ENCODE measurements at regions not wholly inside any gene's neighbourhood (a gene's known extent, or its start where the extent isn't known, plus 50 kb on each side); places are given as distances from the start of the nearest gene placed in this dataset.

GRCh38 chr2:121972203-121972602 lies 216.8 kb downstream of the TSN start:
- no peaks in the 10 kb centered on the region for H3K4me1 ChIP-seq (replicated peaks; ENCODE audit: insufficient read depth)
- H4K20me1 ChIP-seq (ENCODE audit: insufficient read depth), result no peaks in the 10 kb centered on the region
- intact Hi-C loops (cut with micrococcal nuclease; ENCODE audit: unreplicated experiment), result no loop called here
- H3K4me2 ChIP-seq, result no peak overlapping the region
- peaks cover 59% of the 10 kb centered on the region for H3K27me3 ChIP-seq (ENCODE audit: insufficient read depth, low read depth)
- no peak overlapping the region for H2AFZ ChIP-seq
- no TSS peak for BruUV-seq (replicated peaks)
- no peak for DNase-seq
- no peak for TF ChIP-seq EZH2 (IDR thresholded peaks at IDR 0.05; ENCODE audit: low read depth)
- TF ChIP-seq CTCF (conservative IDR thresholded peaks at IDR 0.05), result no peak
- H3K27ac ChIP-seq, result no peak overlapping the region
- H3K36me3 ChIP-seq (ENCODE audit: low read depth), result no peaks in the 10 kb centered on the region
- POLR2A ChIA-PET (ENCODE audit: unreplicated experiment), result no interaction called here
- H3K4me3 ChIP-seq, result no peak overlapping the region
- CTCF ChIA-PET, result interaction anchor here (0.6 kb wide), 1 partner anchor 140 kb away, joined by 5 read pairs; no protein-coding TSS in a partner anchor
- no peaks in the 10 kb centered on the region for H3F3A ChIP-seq (ENCODE audit: insufficient read depth, low read depth)
- no peaks in the 10 kb centered on the region for H3K9me3 ChIP-seq (ENCODE audit: insufficient read depth, low read depth)
- no peaks in the 10 kb centered on the region for H3K79me2 ChIP-seq (ENCODE audit: low read depth)
- H3K9me2 ChIP-seq (ENCODE audit: insufficient read depth), result no peaks in the 10 kb centered on the region

- H3K9me3 ChIP-seq (ENCODE audit: insufficient read depth, low read depth), result no peaks in the 10 kb centered on the region
- peak overlapping the region; percentile 55; the same call in 1 of the 2 replicates for H2AFZ ChIP-seq
- H3K27me3 ChIP-seq (ENCODE audit: insufficient read depth, low read depth), result peaks cover 31% of the 10 kb centered on the region
- no TSS peak for BruUV-seq (replicated peaks)
- CTCF ChIA-PET, result no interaction called here
- H4K20me1 ChIP-seq (ENCODE audit: insufficient read depth), result no peaks in the 10 kb centered on the region
- H3K79me2 ChIP-seq (ENCODE audit: low read depth), result no peaks in the 10 kb centered on the region
- no peaks in the 10 kb centered on the region for H3K4me1 ChIP-seq (replicated peaks; ENCODE audit: insufficient read depth)
- H3K9me2 ChIP-seq (ENCODE audit: insufficient read depth), result no peaks in the 10 kb centered on the region; the same call in 1 of the 2 replicates
- H3K4me2 ChIP-seq, result peak overlapping the region; percentile 79
- TF ChIP-seq EZH2 (IDR thresholded peaks at IDR 0.05; ENCODE audit: low read depth) (no peak), CTCF (conservative IDR thresholded peaks at IDR 0.05) (peak; percentile 83)
- POLR2A ChIA-PET (ENCODE audit: unreplicated experiment), result no interaction called here
- peak; percentile 29 to 57 for DNase-seq
- no peaks in the 10 kb centered on the region for H3F3A ChIP-seq (ENCODE audit: insufficient read depth, low read depth)
- peak overlapping the region; percentile 31; the same call in 1 of the 2 replicates for H3K4me3 ChIP-seq
- no peak overlapping the region for H3K27ac ChIP-seq
- intact Hi-C loops (cut with micrococcal nuclease; ENCODE audit: unreplicated experiment), result no loop called here
- no peaks in the 10 kb centered on the region for H3K36me3 ChIP-seq (ENCODE audit: low read depth)
These were observed 219.6 kb downstream of the TSN start for GRCh38 chr2:121974897-121975661.

- Histone ChIP-seq H3K4me2 (no peak overlapping the region), H3K9me3 (ENCODE audit: insufficient read depth, low read depth) (no peaks in the 10 kb centered on the region), H2AFZ (no peak overlapping the region), H3K27me3 (ENCODE audit: insufficient read depth, low read depth) (peaks cover 18% of the 10 kb centered on the region), H3K4me1 (replicated peaks; ENCODE audit: insufficient read depth) (no peaks in the 10 kb centered on the region), H3K27ac (no peak overlapping the region), H4K20me1 (ENCODE audit: insufficient read depth) (no peaks in the 10 kb centered on the region), H3K36me3 (ENCODE audit: low read depth) (no peaks in the 10 kb centered on the region), H3K79me2 (ENCODE audit: low read depth) (no peaks in the 10 kb centered on the region), H3F3A (ENCODE audit: insufficient read depth, low read depth) (no peaks in the 10 kb centered on the region), H3K4me3 (no peak overlapping the region), H3K9me2 (ENCODE audit: insufficient read depth) (no peaks in the 10 kb centered on the region; the same call in 1 of the 2 replicates)
- TF ChIP-seq CTCF (conservative IDR thresholded peaks at IDR 0.05) (no peak), EZH2 (IDR thresholded peaks at IDR 0.05; ENCODE audit: low read depth) (no peak)
- CTCF ChIA-PET, result no interaction called here
- intact Hi-C loops (cut with micrococcal nuclease; ENCODE audit: unreplicated experiment), result no loop called here
- DNase-seq, result no peak
- BruUV-seq (replicated peaks), result no TSS peak
- POLR2A ChIA-PET (ENCODE audit: unreplicated experiment), result no interaction called here
These were observed 221.5 kb downstream of the TSN start for GRCh38 chr2:121976926-121977325.

Measured in PC-9 (cell line).